ENCODE measurements at regions not wholly inside any gene's neighbourhood (a gene's known extent, or its start where the extent isn't known, plus 50 kb on each side); places are given as distances from the start of the nearest gene placed in this dataset.

GRCh38 chr20:16984481-16984880 is 236.3 kb downstream of the OTOR start:
- no peak for TF ChIP-seq GATA2 (IDR thresholded peaks at IDR 0.05; ENCODE audit: low read depth, low read length)
- no peak for TF ChIP-seq GATA3 (IDR thresholded peaks at IDR 0.05; ENCODE audit: low read depth, low read length)

Data from SH-SY5Y (cell line).